Fibroblast of gingiva (primary cell): ENCODE measurements at regions not wholly inside any gene's neighbourhood (a gene's known extent, or its start where the extent isn't known, plus 50 kb on each side); places are given as distances from the start of the nearest gene placed in this dataset.
A peak's percentile ranks its signal among the peaks of the same experiment; 100 is the strongest.

Experiments
- DNase-seq: peaks from one replicate; pipeline ENCODE4 v3.0.0-alpha.2; 2011; ENCODE audit warnings: low read depth

DNA sequence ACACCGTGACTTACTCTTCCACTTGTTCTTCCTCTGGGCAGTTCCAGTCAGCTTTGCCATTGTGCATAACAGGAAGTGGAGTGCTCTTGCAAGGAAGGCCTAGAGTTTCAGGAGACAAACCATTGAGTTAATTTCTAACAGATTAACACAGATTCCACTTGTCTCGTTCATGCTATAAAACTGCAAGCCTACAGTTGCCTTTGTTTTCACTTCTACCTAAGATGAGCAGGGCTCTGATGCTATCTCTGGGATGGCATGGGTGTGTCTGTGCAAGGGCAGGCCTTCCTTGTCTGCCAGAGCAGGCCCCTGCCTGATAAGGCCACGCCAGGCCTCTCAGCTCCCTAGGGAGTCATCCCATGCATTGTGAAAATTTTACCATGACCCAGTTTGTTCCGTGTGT lies 67.7 kb upstream of the PGRMC2 start:
- no peak for DNase-seq

DNA sequence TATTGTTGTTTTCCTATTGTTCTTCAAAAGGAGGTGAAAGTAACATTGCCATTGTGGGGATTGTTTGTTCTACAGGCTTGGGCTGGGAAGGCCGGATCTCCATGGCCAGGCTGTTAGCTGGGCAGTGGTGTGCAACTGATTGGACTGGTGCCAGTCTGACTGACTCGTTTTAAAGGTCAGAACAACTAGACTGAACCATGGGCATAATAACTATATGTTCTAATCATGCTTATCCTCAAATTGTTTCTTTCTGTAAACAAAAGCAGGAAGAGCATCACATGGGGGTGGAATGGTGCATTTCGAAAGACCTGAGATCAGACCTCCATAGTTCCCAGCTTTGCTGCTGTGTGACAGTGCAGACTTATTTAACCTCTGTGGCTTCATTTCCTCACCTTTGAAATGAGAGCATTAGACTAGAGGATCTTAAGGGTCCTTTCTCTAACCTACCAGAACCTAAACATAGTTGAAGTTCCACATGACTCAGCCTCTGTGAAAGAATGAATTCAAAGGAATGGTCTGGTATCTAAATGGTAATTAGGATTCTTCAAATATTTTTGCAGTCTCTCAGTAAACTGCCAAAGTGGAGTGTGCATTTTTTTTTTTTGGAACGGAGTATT lies 66.7 kb upstream of the PGRMC2 start:
- DNase-seq: peak; percentile 91

DNA sequence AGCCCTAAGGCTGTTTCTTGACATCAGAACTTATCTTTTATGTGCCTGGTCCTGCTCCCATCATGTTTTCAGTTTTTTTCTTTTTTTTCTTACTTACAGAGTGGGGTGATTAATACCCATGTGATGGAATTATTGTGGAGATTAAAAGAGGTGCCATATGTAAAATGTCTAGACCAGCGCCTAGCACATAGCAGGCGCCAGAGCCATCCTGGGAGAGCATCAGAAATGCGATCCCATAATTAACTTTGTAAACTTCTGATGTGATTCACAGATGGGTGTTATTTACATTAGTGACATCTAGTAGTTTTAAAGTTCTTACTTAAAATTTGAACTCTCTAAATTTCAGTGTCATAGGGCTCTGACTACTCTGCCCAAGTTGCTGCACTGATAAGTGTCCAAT lies 66.2 kb upstream of the PGRMC2 start:
- DNase-seq: peak; percentile 57

DNA sequence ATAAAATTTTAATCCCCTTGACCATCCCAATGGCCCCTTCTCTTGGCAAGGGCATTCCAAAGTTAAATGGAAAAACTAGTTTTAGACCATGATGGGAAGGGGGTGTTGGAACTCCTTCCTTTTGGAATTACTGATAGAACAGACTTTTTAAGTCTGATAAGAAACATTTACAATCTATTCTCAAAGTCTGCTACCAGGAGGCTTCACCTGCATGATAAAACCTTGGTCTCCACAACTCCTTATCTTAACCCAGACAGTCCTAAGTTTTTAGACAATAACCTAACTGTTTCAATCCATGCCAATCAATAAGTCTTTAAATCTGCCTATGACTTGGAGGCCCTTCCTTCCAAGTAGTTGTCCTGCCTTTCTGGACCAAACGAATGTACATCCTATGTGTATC lies 63.9 kb upstream of the PGRMC2 start:
- DNase-seq: no peak

DNA sequence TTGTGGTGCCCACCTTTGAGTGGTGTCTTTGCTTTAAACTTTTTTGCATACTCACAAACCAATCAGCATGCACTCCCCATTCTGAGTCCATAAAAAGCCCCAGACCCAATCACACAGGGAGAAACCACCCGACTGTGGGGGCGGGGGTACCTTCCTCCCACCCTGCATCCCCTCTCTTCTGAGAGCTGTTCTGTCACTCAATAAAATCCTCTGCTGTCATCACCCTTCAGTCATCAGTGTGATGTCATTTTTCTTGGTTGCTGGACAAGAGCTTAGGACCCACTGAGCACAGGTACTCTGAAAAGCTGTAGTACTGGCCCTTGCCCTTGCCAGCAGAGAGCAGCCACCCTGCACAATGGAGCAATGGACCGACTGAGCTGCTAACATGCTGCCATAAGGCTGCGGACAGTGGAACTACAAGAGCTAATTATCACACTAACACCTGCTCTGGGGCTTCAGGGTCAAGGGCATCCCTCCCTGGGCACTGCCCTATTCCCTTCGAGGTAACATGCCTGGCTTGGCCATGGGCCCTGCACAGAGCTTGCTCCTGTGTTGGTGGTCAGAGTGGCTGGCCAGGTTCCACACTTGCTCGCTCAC lies 62.9 kb upstream of the PGRMC2 start:
- DNase-seq: no peak

DNA sequence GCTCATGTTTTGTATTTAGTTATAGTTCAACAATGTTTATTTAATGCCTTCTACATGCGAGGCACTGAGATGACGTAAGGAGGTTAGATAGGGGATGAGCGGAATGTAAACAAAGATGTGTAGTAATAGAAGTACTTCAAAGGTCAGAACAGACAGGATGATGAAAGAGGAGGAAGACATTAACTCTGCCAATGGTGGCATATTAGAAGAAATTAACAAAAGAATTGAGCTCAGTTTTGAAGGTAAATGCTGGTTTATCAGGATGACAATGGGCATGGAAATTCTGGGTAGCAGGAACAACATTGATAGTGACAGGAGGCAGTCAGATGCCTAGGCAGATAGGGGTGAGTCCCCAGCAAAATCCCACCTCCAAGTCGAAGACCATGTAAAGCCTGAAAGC lies 62.3 kb upstream of the PGRMC2 start:
- DNase-seq: peak; percentile 95

DNA sequence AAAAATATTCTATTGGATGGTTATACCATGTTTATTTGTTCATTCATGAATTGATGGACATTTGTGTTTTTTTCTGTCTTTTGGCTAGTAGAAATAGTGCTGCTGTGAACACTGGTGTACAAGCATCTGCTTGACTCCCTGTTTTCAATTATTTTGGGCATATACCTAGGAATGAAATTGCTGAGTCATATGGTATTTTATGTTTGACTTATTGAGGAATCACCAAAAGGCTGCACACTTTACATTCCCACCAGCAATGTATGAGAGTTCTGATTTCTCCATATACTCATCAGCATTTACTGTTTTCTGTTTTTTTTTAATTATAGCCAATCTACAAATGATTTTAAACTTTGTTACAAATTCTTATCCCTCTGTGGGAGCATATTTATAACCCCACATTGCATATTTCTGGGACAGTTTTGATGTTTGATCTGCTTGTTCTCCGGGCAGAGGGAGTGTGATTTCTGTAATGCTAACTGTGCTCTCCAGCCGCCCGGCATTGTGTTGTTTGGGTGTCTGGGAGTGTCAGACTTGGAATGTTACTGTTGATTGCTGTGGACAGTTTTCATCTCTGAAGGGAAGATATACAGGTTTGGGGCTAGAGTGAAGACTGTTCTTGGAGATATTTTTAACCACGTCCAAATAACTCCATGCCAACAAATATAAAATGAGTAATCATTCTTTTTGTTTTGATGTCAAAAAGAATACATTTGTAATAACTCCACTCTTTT lies 60.5 kb upstream of the PGRMC2 start:
- DNase-seq: peak; percentile 58

DNA sequence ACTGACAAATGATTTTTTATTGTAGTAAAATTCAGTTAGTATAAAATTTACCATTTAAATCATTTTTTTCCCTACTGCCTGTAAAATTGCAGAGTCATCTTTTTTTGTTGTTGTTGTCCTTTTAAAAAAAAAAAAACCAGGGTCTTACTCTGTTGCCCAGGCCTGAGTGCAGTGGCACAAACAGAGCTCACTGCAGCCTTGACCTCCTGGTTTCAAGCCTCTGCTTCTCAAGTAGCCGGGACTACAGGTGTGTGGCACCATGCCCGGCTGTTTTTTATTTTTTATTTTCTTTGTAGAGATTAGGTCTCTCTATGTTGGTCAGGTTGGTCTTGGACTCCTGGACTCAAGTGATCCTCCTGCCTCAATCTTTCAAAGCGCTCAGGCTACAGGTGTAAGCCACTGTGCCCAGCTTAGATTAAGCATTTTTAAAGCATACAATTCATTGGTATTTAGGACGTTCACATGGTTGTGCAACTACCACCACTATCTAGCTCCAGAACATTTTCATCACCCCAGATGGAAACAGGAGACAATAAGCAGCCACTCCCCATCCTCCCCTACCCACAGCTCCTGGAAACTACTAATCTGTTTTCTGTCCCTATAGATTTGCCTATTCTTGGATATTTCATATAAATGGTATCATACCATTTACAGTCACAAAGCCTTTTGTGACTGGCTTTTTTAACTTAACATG lies 59.7 kb upstream of the PGRMC2 start:
- DNase-seq: peak; percentile 80

DNA sequence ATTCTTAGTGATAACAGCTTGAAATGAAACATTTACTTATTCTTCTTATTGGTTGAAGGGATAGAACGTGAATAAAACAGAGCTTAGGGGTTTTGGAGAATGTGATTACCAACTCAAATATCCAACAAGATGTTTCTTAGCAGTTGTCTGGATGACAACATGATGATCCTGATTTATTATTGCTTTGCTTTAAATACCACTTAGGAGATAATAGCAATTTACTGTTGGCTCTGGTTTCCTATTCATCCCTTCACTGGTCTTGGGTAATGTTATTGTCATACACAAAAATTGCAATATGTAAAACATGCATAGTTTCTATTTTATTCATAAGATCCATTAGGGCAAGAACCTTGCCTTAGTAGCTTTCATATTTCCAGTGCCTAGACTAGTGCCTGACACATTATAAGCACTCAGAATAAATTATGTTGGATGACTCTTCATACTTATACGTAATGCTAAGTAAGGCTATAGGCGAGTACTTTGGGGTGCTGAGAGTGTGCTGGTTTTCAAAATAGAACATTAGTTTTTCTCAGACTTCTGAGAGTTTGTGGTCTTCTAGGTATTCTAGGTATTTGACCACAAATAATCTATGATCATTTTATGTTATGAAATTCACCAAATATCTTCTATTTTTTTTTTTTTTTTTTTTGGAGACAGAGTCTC lies 58.6 kb upstream of the PGRMC2 start:
- DNase-seq: no peak

DNA sequence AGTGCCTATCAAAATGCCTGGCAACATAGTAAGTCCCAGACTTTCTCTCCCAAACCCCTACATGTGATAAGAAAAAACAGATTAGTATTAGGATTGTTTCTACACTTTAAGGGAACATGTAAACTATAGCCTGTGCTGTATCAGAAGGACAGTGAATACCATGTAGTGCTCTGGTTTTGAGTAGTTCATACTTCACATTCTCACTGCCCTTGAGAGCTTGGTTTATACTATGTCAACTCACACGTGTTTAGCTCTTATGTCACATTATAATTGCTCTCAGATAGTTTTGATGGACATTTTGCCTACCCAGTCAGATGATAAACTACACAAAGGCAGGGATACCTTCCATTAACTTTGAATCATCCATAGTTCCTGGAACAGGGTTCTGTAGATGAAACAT lies 58.0 kb upstream of the PGRMC2 start:
- no peak for DNase-seq

DNA sequence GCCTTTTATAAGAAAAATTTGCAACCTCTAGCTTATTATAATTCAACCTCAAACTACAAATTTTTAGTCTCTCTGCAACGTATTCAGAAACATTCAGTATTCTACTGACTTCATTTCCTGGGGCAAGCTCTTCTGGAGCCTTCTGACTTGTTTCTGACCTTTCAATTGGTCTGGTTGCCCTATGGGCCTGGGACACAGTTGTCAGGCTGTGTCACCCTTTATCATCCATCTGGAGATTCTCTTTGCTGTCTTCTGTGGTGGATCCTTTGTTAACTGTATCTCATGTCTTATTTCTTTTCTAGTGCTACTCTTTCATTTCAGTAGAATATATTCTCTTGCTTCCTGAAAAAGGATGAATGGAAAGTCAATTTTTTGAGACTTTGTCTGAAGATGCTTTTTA lies 55.1 kb upstream of the PGRMC2 start:
- no peak for DNase-seq

DNA sequence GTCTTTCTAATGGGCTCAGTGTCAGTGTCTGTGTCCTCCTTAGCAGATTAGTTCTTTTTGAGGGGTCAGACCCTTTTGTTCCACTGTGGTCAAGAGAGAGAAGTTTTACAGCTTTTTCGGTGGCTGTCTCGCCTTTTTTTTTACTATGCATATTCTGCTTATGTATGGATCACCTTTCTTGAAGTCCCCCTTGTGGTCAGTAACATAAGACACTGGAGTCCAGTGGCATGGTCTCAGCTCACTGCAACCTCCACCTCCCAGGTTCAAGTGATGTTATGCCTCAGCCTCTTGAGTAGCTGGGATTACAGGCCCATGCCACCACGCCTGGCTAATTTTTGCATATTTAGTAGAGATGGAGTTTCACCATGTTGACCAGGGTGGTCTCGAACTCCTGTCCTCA lies 54.0 kb upstream of the PGRMC2 start:
- no peak for DNase-seq

DNA sequence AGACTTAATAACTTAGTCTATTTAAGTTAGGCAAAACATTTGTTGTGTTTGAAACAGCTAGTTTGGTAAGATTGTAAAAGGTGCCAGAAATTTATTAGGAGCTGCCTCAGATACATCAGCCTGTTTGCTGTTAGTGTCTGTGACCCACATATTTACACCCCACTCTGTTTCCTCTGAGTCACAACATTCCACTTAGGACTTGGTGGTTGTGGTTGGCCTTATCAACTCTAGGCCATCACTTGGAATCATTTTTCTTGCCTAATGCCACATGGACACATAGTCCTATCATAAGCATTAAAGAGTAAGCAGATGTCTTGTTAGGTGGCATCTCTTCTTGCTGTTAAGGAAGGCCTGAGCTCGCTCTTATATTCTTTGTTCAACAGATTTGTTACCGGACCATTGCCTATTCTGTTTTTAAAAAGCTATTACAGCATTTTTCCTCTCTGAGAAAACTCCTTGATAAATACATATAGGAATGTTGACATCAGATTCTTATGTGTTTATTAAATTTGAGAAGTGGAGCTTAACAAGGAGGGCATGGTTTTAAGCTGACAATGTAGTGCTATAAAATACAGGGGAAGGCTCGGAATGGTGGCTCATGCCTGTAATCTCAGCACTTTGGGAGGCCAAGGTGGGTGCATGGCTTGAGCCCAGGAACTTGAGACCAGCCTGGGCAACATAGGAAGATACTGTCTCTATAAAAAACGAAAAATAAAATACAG lies 51.2 kb upstream of the PGRMC2 start:
- DNase-seq: peak; percentile 84

DNA sequence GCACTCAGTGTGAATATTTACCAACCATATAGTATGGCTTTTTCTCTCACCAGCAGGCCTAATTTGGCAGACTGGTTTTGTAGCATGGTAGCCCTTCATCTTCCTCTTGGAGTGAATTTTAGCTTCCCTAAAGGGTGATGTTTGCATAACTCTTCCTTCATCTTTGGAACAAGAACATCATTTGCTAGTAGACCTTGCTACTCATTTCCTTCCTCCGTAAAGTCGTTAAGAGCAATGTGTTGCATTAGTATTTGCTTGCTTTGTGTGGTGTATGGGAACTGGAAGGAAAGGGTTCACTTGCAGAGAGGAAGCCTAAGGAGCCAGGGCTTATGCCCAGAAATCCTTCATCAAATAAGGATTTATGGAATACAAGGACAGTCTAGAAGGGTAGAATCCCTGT lies 50.2 kb upstream of the PGRMC2 start:
- DNase-seq: no peak
